Kidney tubule cell (primary cell): ENCODE measurements at regions not wholly inside any gene's neighbourhood (a gene's known extent, or its start where the extent isn't known, plus 50 kb on each side); places are given as distances from the start of the nearest gene placed in this dataset.
A peak's percentile ranks its signal among the peaks of the same experiment; 100 is the strongest.
"Not testable (repeated sequence)": the region's sequence is repeated elsewhere in the genome, so short reads cannot be mapped to it uniquely, and the experiment has no call there.

Experiments
- DNase-seq: peaks from one replicate; pipeline ENCODE4 v3.0.0-alpha.2; 2018; ENCODE audit warnings: low spot score

- DNase-seq, result no peak
Measured at GRCh38 chr3:176870451-176870850, 326.8 kb downstream of the TBL1XR1 start.

GRCh38 chr3:176867681-176868663 is 329.3 kb downstream of the TBL1XR1 start:
- peak; percentile 55 for DNase-seq

- DNase-seq, result no peak
Measured at GRCh38 chr3:176861137-176861536, 336.1 kb downstream of the TBL1XR1 start.

DNA sequence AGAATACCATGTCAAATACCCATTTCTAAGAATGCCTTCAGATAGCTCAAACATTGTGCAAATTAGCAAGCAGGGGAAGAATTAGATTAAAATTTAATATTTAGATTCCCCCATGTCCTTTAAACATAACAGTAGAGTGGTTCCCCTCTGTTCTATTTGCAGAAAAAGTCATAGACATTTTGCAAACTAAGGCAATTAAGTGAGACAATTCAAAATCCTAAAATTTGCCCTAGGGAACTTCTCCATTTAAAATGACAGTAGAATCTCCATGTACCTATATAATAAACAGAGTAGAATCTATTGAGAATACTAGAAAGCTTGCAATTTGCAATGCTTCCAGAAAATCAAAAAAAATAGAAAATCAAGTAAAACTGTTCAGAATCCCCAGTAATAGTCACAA is 340.6 kb downstream of the TBL1XR1 start:
- no peak for DNase-seq

DNA sequence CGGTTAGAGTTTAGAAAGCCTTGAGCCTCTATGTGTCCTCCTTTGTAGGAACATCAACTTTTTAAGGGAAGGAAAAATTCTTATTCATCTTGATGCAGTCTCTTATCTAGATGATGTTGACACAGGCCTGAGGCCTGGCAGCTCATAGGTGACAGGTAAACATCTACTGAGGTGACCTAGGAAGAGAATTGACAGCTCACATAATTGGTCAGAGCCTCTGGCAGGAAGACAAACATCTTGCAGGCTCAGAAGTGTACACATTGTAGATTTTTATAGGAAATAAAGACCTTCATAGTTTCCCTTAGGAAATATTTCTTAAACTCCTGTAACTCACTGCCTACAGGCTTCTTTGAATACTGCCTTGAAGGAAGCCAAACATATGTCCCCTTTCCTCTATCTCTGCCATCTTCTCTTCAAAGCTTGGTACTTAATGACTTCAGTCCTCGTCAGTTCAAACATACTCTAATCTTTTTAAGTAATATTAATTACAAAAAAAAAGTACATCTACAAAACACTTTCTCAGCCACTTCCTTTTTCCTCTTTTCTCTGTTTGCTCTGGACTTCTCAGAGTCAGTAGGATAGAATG is 341.3 kb downstream of the TBL1XR1 start:
- no peak for DNase-seq

DNA sequence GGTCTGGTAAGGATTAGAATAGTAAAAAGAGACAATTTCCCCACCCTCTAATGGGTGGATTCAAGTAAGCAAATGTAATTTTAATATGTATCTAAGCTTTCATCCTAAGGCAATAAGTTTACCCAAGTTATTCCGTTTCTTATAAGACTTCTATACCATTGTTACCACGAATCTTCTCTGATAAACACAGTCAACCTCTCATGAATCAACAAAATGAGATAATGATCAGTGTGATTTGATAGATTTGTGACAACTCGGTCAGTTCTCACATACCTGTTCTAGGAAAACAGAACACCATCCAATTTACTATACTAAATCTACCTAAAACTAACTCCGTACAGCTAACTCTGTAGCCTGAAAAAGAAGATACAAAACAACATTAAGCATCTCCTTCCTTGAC is 342.1 kb downstream of the TBL1XR1 start:
- DNase-seq, result no peak

DNA sequence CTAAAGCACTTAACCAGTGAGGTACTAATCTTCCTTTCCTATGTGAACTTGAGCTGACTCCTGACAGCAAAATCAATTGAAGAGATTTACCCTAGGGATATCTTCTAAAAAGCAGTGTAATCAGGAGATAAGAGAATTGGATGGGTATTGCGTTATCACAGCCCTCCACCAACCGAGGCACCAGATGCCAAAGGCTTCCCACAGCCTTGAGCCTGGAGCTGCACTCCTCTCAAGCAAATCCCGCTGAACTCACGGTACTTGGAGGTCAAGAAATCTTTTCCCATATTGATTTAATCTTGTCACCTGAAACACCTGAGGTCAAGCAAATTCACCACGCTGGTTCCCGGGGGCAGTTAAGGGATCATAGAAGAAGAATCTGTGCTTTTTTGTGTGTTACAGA is 346.8 kb downstream of the TBL1XR1 start:
- DNase-seq, result no peak

DNA sequence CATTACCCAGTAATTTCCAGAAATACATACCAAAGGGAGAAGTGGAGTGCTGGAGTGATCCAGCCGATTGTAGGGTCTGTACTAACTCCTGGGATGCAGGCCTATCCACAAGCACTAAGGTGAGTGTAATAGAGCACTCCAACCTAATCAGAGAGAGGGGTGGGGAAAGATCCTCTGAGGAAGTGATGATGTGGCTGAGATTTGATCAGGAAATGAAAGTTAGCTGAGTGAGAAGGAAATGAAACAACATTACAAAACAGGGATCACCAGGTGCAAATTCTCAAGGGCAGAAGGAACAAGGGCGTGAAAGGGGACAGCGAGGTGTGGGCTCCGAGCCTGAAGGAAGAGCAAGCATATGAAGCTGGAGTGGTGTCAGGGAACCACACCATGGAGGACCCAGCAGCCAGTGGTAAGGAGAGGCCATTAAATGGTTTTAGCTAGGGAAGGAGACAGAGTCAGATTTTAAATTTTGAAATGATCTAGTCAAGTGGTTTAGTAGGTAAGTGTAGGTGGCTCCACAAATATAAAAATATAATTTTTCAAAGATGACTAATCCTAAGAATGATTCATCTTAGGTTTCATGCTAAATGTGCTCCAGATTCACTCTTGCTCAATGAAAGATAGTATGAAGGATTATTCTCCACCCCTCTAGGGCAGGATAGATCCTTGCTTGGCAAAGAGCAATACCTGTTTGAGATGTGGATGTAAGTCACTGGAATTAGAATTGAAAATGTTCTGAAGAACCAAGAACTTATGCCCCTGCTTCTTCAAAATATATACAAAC is 348.7 kb downstream of the TBL1XR1 start:
- DNase-seq, result peak; percentile 59

DNA sequence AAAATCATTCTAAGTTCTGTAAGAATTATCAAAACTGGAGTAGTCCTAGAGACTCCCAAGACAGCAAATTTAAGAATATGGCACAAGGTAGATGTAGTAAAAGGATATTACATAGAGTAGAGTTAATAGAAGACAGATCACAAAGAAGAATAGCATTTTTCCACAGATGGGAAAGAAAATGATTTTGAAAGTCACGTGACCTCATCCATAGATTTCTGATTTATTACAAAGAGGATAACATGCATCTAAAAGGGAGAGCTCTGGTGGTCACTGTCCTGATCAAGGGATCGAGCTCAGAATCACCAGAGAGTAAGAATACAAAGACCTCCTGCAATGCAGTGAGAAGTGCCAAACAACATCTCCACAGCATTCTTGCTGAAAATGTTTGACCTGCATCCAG is 354.4 kb downstream of the TBL1XR1 start:
- DNase-seq, result no peak

DNA sequence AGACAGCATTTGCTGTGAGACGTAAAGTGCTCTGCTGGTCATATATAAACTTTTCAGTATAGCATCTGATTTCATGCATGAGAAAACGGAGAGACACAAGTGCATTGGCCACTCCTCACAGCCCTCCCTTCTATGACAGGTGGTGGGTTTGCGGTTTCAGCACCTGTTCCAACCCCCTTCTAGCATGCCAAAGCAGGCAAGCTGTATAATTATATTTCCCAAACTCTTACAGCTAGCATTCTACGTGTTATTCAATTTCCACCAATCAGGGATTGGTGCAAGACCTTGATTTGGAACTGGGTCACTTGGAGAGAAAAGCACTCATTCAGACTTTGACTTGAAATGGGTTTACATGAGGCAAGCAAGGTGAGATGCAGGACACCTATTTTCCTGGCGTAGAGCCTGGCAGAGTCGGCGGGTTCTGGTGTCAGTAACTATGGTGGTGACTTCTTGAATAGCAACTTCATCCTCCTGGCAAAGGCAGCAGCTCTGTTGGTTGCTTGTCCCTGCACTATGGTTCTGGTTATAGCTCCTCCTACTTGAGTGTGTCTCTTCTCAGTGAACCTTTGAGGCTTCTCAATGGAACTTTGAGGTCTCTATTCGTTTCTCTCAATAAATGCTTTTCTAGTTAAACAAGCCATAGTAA is 356.5 kb downstream of the TBL1XR1 start:
- no peak for DNase-seq

- DNase-seq, result no peak
Measured at GRCh38 chr3:176839901-176840300, 357.4 kb downstream of the TBL1XR1 start.

- DNase-seq, result no peak
Measured at GRCh38 chr3:176839466-176839865, 357.8 kb downstream of the TBL1XR1 start.

- not testable (repeated sequence) for DNase-seq
Measured at GRCh38 chr3:176827244-176827643, 370.0 kb downstream of the TBL1XR1 start.

DNA sequence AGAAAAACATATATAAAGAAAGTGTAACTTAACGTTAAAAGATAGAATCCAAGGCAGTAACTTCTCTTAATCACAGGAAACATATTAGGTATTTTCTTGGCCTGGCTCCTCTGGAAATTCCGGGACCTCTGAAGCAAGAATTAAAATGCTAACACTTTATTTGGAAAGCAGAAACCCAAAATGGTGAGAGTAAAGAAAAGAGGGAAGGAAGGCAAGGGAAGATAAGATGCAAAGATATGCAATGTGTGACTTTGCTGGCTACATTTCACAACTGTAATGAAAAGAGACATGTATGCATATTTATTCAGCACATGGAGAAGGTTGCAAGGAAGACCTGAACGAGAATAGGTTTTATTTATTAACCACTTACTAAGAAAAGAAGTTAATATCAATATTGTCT is 372.5 kb downstream of the TBL1XR1 start:
- no peak for DNase-seq

- no peak for DNase-seq
Measured at GRCh38 chr3:176820764-176821163, 376.5 kb downstream of the TBL1XR1 start.

- no peak for DNase-seq
Measured at GRCh38 chr3:176816937-176817336, 380.3 kb downstream of the TBL1XR1 start.

DNA sequence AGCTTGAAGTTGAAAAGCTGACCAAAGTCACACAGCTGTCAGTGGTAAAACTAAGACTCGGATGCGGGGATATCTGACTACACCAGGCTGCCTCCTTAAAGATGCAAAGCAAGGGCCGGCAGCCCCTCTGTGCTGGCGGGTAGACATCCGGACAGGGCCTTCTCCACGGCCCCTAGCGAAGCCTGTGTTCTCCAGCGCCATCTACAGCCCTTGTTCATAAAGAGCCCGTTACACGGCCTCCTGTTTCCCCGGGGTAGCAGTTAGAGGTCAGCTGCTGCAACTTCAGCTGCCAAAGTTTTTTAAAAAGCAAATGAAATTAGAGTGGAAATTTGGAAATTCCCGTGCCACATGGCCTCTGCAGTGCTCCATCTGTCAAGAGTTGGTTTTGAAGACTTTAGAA is 383.0 kb downstream of the TBL1XR1 start:
- peak; percentile 56 for DNase-seq

DNA sequence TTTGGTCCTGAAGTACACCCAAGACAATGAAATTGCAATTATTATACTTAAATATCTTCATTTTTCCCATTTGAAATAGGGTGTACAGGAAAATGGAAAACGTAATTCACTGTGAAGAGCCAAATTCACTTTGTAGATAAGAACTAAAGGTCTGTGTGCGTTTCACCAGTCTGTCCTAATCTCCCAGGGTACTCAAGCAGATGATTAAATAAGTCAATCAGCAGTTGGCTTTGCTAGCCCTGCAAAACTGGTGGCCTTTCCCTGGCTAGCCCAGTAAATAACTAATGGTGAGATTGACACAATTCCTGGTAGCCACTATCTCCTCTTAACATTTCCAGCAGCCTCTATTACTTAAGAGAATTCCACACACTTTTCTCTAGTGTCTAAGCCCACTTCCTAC is 389.3 kb downstream of the TBL1XR1 start:
- DNase-seq, result no peak

DNA sequence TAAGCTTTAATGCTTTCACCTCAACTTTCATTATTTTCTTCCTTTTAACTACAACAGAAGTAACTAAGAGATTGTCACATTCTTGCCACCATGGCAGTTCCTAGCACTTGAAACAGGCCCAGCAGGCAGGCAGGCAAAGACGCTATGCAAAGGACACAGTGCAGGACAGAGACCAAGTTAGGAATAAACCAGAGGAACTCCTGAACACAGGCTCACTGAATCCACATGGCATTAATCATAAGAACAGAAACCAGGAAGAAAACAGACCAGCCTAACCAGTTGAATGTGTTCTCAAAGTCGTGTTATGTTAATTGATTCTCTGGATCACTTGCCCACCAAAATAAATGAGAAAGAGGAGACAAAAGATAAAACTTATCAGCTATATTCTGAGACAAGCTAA is 397.6 kb downstream of the TBL1XR1 start:
- DNase-seq, result peak; percentile 4

GRCh38 chr3:176798680-176799079 is 398.6 kb downstream of the TBL1XR1 start:
- no peak for DNase-seq

DNA sequence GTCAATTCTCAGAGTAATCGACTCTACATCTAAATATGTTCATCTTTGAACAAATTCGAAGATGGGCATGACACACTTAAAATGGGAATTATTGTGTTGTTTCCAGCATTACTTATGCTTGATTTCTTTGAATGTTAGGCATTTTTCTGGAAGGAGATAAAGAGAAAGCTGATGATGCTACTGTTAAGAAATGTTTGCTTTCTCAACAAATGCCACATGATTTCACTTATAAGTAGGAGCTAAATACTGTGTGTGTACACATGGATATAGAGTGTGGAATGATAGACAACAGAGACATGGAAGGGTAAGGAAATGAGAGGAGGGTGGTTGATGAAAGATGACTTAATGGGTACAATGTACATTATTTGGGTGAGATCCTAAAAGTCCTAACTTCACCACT is 400.9 kb downstream of the TBL1XR1 start:
- DNase-seq, result no peak

DNA sequence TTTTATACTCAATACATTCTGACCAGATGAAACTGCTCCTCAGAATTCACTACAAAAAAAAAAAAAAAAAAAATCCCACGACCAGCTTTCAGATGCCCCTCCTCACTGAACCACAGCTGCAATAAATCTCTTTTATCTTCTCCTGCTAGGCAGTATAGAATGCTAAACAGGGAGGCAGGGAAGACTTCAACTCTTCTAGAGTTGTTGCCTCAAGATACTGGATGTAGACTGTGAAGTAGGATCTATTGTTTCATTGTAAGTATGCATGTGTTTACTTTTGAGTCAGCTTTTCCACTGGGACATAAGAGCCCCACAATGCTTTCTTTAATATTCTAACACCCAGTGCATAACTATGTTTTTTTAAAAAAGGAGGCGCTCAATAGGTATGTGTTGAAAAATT is 401.4 kb downstream of the TBL1XR1 start:
- no peak for DNase-seq
